Fibroblast of skin of right quadriceps (primary cell): ENCODE measurements at regions not wholly inside any gene's neighbourhood (a gene's known extent, or its start where the extent isn't known, plus 50 kb on each side); places are given as distances from the start of the nearest gene placed in this dataset.
"Not testable (repeated sequence)": the region's sequence is repeated elsewhere in the genome, so short reads cannot be mapped to it uniquely, and the experiment has no call there.

Experiments
- DNase-seq: peaks from one replicate; pipeline ENCODE4 v3.0.0-alpha.2; 2013

GRCh38 chr15:56568466-56569167, 103.7 kb upstream of the MNS1 start:
- no peak for DNase-seq

- no peak for DNase-seq
These were observed 92.5 kb upstream of the MNS1 start for GRCh38 chr15:56557415-56557814.

GRCh38 chr15:56553486-56553885, 88.5 kb upstream of the MNS1 start:
- no peak for DNase-seq

GRCh38 chr15:56552659-56553058, 87.7 kb upstream of the MNS1 start:
- no peak for DNase-seq

DNA sequence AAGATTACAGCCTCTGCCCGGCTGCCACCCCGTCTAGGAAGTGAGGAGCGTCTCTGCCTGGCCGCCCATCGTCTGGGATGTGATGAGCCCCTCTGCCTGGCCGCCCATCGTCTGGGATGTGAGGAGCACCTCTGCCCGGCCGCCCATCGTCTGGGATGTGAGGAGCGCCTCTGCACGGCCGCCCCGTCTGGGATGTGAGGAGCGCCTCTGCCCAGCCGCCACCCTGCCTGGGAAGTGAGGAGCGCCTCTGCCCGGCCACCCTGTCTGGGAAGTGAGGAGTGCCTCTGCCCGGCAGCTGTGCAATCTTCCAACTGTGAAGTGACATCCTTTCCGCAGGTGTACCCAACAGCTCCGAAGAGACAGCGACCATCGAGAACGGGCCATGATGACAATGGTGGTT, 75.6 kb upstream of the MNS1 start:
- DNase-seq: not testable (repeated sequence)

- DNase-seq: not testable (repeated sequence)
These were observed 75.2 kb upstream of the MNS1 start for GRCh38 chr15:56540157-56540556.

- DNase-seq: no peak
These were observed 74.1 kb upstream of the MNS1 start for GRCh38 chr15:56538901-56539545.

DNA sequence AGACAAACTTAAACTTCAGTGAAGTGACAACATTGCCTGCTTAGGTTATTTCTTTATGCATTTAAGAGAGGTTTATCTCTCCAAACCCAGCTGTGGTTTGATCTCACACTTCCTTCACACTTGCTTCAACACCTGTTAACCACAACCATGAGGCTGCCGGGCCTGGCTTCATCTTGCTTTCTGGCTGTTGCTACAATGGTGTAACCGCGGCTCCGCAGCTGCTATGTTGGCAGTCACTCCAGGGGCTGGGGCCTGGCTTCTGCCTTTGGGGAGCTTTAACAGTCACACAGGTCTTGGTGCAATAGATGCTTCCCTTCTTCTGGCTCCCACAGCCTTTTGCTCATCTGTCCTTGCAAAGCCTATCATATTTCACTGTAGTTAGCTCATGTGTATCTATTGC, 72.9 kb upstream of the MNS1 start:
- DNase-seq: no peak

DNA sequence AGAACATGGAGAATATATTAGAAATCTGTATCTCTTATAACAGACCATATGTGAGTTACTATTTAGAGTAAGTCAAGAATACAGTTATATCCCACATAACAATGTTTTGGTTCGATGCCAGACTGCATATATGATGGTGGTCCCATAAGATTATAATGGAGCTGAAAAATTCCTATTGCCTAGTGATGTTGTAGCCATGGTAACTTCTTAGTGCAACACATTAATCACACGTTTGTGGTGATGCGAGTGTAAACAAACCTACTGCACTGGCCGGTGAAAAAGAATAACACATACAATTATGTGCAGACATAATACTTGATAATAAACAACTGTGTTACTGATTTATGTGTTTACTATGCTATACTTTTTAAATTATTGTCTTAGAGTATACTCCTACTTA, 69.8 kb upstream of the MNS1 start:
- no peak for DNase-seq

- no peak for DNase-seq
These were observed 68.9 kb upstream of the MNS1 start for GRCh38 chr15:56533731-56534403.

DNA sequence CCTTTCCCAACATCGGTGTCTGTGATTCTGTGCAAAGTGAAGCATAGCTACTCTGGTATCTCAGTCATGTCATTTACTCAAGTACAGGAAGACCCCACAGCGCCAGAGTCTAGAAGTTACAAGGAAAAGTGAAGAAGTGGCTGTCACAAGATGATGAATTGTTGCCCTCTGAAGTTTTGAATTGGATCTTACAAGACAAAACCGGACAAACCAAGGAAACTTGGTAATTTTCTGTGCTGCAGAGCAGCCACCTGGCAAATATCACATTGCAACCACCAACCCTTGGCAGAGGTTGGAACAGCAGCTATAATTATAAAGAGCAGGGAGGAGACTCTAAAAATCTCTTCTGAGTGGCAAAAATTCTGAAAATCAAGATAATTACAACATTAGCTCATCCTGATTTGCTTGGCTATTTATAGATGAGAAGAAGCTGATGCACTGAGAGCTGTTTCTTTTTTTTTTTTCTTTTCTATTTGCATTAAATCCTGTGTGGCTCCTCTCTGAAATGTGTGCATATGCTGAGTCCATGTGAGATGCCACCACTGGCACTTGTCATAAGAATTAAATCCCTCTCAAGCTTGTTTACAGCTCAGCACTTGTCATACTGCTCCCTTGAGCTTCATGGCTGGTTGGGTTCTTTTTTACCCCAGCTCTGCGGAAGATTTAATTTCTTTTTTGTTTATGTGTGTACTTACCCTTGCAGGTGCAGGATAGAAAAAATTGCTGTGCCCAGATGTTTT, 68.0 kb upstream of the MNS1 start:
- DNase-seq: no peak

- DNase-seq: no peak
These were observed 65.2 kb upstream of the MNS1 start for GRCh38 chr15:56530157-56530556.

DNA sequence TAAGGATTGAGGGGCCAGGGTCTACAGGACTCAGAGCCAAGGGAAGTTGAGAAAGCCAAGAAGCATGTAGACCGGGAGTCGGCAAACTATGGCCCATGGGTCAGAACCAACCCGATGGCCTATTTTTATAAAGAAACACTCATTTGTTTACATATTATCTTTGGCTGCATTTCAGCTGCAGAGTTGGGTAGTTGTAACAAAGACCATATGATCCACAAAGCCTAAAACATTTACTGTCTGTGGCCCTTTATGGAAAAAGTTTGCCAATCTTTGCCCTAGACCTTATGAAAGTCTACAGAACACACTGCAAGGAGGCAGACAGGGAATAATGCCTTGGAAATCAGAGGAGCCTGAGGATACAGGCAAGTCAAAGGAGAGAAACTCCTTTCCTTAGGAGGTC, 63.2 kb upstream of the MNS1 start:
- no peak for DNase-seq

- DNase-seq: peak; percentile 64
These were observed 60.0 kb upstream of the MNS1 start for GRCh38 chr15:56524915-56525314.

- peak; percentile 13 for DNase-seq
These were observed 58.6 kb upstream of the MNS1 start for GRCh38 chr15:56523521-56523920.

GRCh38 chr15:56519000-56519399, 54.1 kb upstream of the MNS1 start:
- DNase-seq: no peak
